Urothelium cell line (cell line): ENCODE measurements at regions not wholly inside any gene's neighbourhood (a gene's known extent, or its start where the extent isn't known, plus 50 kb on each side); places are given as distances from the start of the nearest gene placed in this dataset.
"Not testable (repeated sequence)": the region's sequence is repeated elsewhere in the genome, so short reads cannot be mapped to it uniquely, and the experiment has no call there.

Experiments used
- DNase-seq: peaks from one replicate; pipeline ENCODE4 v3.0.0; 2011; ENCODE audit warnings: low spot score, mixed read lengths
- FAIRE-seq: peaks from 2 replicates; lab custom pipeline; 2011; peaks lifted over from hg19 to GRCh38; lab: Jason Lieb, UNC

- DNase-seq, FAIRE-seq: not testable (repeated sequence)
These were observed 75.4 kb upstream of the LPCAT1 start for GRCh38 chr5:1598950-1599737.

GRCh38 chr5:1597093-1597473, 73.3 kb upstream of the LPCAT1 start:
- FAIRE-seq, DNase-seq: not testable (repeated sequence)

GRCh38 chr5:1596462-1597092, 72.8 kb upstream of the LPCAT1 start:
- DNase-seq = not testable (repeated sequence)

GRCh38 chr5:1594357-1595106, 70.8 kb upstream of the LPCAT1 start:
- no peak for DNase-seq
- FAIRE-seq = no peak

More at GRCh38 chr5:1596462-1597092, 72.8 kb upstream of the LPCAT1 start:
- not testable (repeated sequence) for FAIRE-seq

GRCh38 chr5:1593903-1594356, 70.2 kb upstream of the LPCAT1 start:
- FAIRE-seq = no peak
- DNase-seq = no peak

GRCh38 chr5:1588071-1588694, 64.4 kb upstream of the LPCAT1 start:
- DNase-seq, FAIRE-seq: not testable (repeated sequence)

GRCh38 chr5:1583081-1583875, 59.5 kb upstream of the LPCAT1 start:
- not testable (repeated sequence) for DNase-seq

GRCh38 chr5:1579389-1579788, 55.6 kb upstream of the LPCAT1 start:
- FAIRE-seq, DNase-seq: not testable (repeated sequence)

More at GRCh38 chr5:1583081-1583875, 59.5 kb upstream of the LPCAT1 start:
- not testable (repeated sequence) for FAIRE-seq

- DNase-seq, FAIRE-seq: not testable (repeated sequence)
These were observed 53.1 kb upstream of the LPCAT1 start for GRCh38 chr5:1576851-1577250.

- FAIRE-seq, DNase-seq: not testable (repeated sequence)
These were observed 52.4 kb upstream of the LPCAT1 start for GRCh38 chr5:1575991-1576714.

- not testable (repeated sequence) for DNase-seq, FAIRE-seq
These were observed 51.7 kb upstream of the LPCAT1 start for GRCh38 chr5:1575491-1575890.

- not testable (repeated sequence) for FAIRE-seq, DNase-seq
These were observed 50.2 kb upstream of the LPCAT1 start for GRCh38 chr5:1574023-1574318.

GRCh38 chr5:1573217-1574022, 49.7 kb upstream of the LPCAT1 start:
- not testable (repeated sequence) for FAIRE-seq, DNase-seq
